Suprapubic skin (tissue), 4 donors: ENCODE measurements at regions not wholly inside any gene's neighbourhood (a gene's known extent, or its start where the extent isn't known, plus 50 kb on each side); places are given as distances from the start of the nearest gene placed in this dataset.

Experiments
- DNase-seq, 2 donors: peaks; one replicate each; pipeline ENCODE4 v3.0.0-alpha.2; 2019; ENCODE audit warnings: low spot score in 2 of 2
- H3K27ac ChIP-seq: fragments of 200-600 bp; sonication (generic); one replicate; pipeline ENCODE4 v1.5.1; 2019
- H3K27me3 ChIP-seq: fragments of 200-600 bp; sonication (generic); one replicate; pipeline ENCODE4 v1.5.1; 2019
- H3K36me3 ChIP-seq: fragments of 200-600 bp; sonication (generic); one replicate; pipeline ENCODE4 v1.5.1; 2019
- H3K4me1 ChIP-seq: fragments of 200-600 bp; sonication (generic); one replicate; pipeline ENCODE4 v1.5.1; 2019
- H3K4me3 ChIP-seq: fragments of 200-600 bp; sonication (generic); one replicate; pipeline ENCODE4 v1.5.1; 2019; ENCODE audit warnings: mild to moderate bottlenecking
- H3K9me3 ChIP-seq: fragments of 200-600 bp; sonication (generic); one replicate; pipeline ENCODE4 v1.5.1; 2019
- CTCF ChIP-seq, 2 donors: fragments of 200-600 bp in 1 of 2; fragments of 450-650 bp in 1 of 2; sonication (generic) in 1 of 2; IDR thresholded peaks; one replicate each; pipeline ENCODE4 v1.5.1; 2016 to 2019; ENCODE audit warnings: antibody characterized with exemption in 2 of 2, mild to moderate bottlenecking in 1 of 2, moderate library complexity in 1 of 2
- EP300 ChIP-seq: sonication (generic); formaldehyde crosslinking; IDR thresholded peaks from one replicate; pipeline ENCODE4 v1.6.1; 2017; ENCODE audit warnings: antibody characterized with exemption
- POLR2A ChIP-seq, 2 donors: fragments of 450-650 bp; IDR thresholded peaks; one replicate each; pipeline ENCODE4 v1.6.1; 2017; ENCODE audit warnings: antibody characterized with exemption in 2 of 2, mild to moderate bottlenecking in 2 of 2, moderate library complexity in 2 of 2
- POLR2AphosphoS5 ChIP-seq, 3 donors: sonication (generic); formaldehyde crosslinking; IDR thresholded peaks; one replicate each; pipeline ENCODE4 v1.6.1; 2017; ENCODE audit warnings: antibody characterized with exemption in 3 of 3
- WGBS: methylation state at CpG from one replicate; pipeline ENCODE4 v1.1.5; 2018; 5-methylcytosine and 5-hydroxymethylcytosine counted together

- 87% methylated on average over 4 of the region's 4 CpGs for WGBS
- TF ChIP-seq POLR2A (IDR thresholded peaks at IDR 0.05): no peak
- Histone ChIP-seq H3K9me3 (no peaks in the 10 kb centered on the region), H3K36me3 (no peaks in the 10 kb centered on the region), H3K27me3 (no peaks in the 10 kb centered on the region), H3K4me3 (no peak overlapping the region), H3K27ac (no peak overlapping the region), H3K4me1 (no peaks in the 10 kb centered on the region)
- DNase-seq: no peak
Observed at GRCh38 chr3:44130249-44130648, 111.4 kb upstream of the TOPAZ1 start.

DNA sequence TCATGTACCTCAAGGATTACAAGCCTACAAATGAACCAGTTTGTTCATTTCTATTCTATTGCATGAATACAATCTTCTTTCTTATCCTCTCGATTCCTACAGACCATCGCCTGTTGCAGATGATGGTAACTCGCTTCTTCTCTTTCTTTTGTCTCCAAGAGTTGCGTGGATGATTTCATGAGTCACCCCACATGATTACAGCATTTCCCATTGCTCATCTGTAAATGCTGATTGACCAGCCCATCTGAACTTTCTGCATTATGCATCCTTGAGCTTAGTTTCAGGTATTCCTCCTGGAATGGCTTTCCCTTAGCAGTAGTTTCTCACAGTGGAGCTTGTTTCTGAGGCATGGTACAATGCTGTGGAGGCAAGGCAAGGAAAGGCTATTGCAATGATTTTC lies 109.6 kb upstream of the TOPAZ1 start:
- no peaks in the 10 kb centered on the region for H3K36me3 ChIP-seq

GRCh38 chr3:44132593-44132992 lies 109.1 kb upstream of the TOPAZ1 start:
- Histone ChIP-seq H3K4me3 (no peak overlapping the region), H3K27me3 (no peaks in the 10 kb centered on the region), H3K9me3 (no peaks in the 10 kb centered on the region), H3K36me3 (no peaks in the 10 kb centered on the region), H3K4me1 (no peaks in the 10 kb centered on the region), H3K27ac (no peak overlapping the region)
- TF ChIP-seq POLR2A (IDR thresholded peaks at IDR 0.05): no peak
- TF ChIP-seq POLR2AphosphoS5 (IDR thresholded peaks at IDR 0.05): no peak
- no peak for TF ChIP-seq CTCF (IDR thresholded peaks at IDR 0.05)
- no peak for TF ChIP-seq EP300
- 86% methylated on average over 7 of the region's 7 CpGs for WGBS
- DNase-seq: no peak

More for the DNA sequence above, 109.6 kb upstream of the TOPAZ1 start:
- DNase-seq: no peak
- Histone ChIP-seq H3K9me3 (no peaks in the 10 kb centered on the region), H3K4me3 (no peak overlapping the region), H3K27me3 (no peaks in the 10 kb centered on the region), H3K27ac (no peak overlapping the region), H3K4me1 (no peaks in the 10 kb centered on the region)
- TF ChIP-seq POLR2AphosphoS5 (IDR thresholded peaks at IDR 0.05) (no peak), EP300 (no peak), CTCF (IDR thresholded peaks at IDR 0.05) (no peak), POLR2A (IDR thresholded peaks at IDR 0.05) (no peak)
- WGBS: 91% methylated on average over 4 of the region's 4 CpGs

DNA sequence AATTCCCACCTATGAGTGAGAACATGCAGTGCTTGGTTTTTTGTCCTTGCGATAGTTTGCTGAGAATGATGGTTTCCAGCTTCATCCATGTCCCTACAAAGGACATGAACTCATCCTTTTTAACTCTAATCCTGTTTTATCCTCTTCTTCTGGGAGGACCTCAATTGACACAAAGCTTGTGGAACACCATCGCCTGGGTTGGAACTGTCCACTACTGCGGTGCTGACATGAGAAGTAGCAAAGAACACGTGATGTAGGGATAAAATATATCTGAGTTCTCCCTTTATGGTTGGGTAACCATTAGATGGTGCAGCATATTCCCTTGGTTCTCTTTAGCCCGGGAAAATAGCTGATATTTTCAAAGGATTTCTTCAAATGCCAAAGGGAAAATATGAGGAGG lies 105.3 kb upstream of the TOPAZ1 start:
- TF ChIP-seq POLR2A (IDR thresholded peaks at IDR 0.05) (no peak), POLR2AphosphoS5 (IDR thresholded peaks at IDR 0.05) (no peak), EP300 (no peak), CTCF (IDR thresholded peaks at IDR 0.05) (no peak)
- WGBS: 50% methylated on average over 5 of the region's 5 CpGs
- Histone ChIP-seq H3K27ac (no peak overlapping the region), H3K27me3 (no peaks in the 10 kb centered on the region), H3K9me3 (no peaks in the 10 kb centered on the region), H3K36me3 (no peaks in the 10 kb centered on the region), H3K4me3 (no peak overlapping the region), H3K4me1 (no peaks in the 10 kb centered on the region)
- no peak for DNase-seq

DNA sequence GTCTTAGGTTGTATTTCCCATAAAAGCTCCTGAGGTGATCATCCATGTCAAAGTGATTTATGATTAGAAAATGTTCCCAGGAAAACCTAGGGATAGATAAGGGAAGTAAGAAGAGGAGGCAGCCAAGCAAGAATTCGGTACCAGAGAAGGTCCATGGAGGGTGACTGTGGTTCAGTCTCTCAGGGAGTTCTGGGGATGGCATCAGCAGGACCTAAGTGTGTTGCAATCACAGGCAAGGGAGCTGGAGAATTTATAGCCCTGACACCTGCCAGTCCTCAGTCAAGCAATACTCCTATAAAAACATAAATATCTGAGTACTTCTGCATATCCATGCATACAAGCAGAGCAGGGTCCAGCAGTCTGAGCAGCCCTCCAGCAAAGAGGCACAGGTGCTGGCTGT lies 95.6 kb upstream of the TOPAZ1 start:
- Histone ChIP-seq H3K9me3 (no peaks in the 10 kb centered on the region), H3K27ac (no peak overlapping the region), H3K4me3 (no peak overlapping the region), H3K36me3 (no peaks in the 10 kb centered on the region), H3K27me3 (peaks cover 11% of the 10 kb centered on the region), H3K4me1 (no peaks in the 10 kb centered on the region)
- TF ChIP-seq EP300 (no peak), CTCF (IDR thresholded peaks at IDR 0.05) (no peak), POLR2AphosphoS5 (IDR thresholded peaks at IDR 0.05) (no peak), POLR2A (IDR thresholded peaks at IDR 0.05) (no peak)
- DNase-seq: no peak
- WGBS: 52% methylated on average over 1 of the region's 1 CpG

DNA sequence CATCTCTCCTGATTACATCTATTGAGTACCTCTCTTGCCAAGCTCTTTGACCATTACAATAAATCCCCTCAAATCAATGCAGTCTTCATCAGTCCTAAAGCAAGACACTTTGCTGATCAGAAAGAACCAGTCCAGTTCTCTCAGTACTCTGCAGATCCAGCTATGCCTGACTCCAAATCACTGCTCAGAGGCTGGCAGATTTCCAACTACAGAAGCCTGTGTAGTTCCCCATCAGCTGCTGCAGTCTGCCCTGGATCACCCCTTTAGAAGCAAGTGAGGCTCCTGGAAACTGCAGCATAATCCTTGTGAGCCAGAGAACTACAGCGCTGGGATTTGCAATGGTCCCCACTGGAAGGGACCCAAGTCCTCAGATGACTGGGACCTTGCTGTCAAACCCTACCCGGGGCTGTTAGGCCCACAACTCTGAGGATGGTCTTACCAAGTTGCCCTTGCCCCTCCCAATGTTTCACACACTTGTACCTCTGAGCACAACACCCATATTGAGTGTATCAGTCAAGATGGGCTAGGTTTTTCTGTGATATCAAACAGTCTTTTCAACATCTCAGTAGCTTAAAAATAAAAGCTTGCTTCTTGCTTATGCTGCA lies 81.9 kb upstream of the TOPAZ1 start:
- H3K4me1 ChIP-seq: no peaks in the 10 kb centered on the region
- 85% methylated on average over 2 of the region's 2 CpGs for WGBS
- TF ChIP-seq POLR2A (IDR thresholded peaks at IDR 0.05) (no peak), POLR2AphosphoS5 (IDR thresholded peaks at IDR 0.05) (no peak), EP300 (no peak), CTCF (IDR thresholded peaks at IDR 0.05) (no peak)

More for the DNA sequence above, 81.9 kb upstream of the TOPAZ1 start:
- DNase-seq: no peak
- peaks cover 3% of the 10 kb centered on the region for H3K27me3 ChIP-seq
- H3K9me3 ChIP-seq: no peaks in the 10 kb centered on the region
- H3K4me3 ChIP-seq: no peak overlapping the region
- no peaks in the 10 kb centered on the region for H3K36me3 ChIP-seq
- no peak overlapping the region for H3K27ac ChIP-seq
